ENCODE measurements at regions not wholly inside any gene's neighbourhood (a gene's known extent, or its start where the extent isn't known, plus 50 kb on each side); places are given as distances from the start of the nearest gene placed in this dataset.

DNA sequence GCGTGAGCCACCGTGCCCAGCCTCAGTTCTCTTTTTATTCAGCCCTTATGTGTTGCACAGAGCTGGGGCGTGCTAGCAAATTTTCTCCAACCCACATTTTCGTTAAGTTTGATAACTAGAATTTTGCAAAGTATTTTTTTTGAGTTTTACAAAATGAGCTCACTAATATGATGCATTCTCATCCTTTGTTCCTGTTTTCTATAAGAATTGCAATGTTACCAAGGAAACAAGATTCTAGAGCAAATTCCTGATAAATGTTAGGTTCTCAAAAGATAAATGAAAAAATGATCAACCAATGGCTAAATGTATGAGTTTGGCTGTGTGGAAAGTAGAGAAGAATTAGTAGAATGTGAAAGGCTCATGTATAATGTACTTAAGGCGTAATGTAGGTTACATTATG is 529.8 kb downstream of the MAFB start:
- TF ChIP-seq POLR2A (IDR thresholded peaks at IDR 0.05; ENCODE audit: low read depth, low read length) = no peak
- TF ChIP-seq POU2F2 (IDR thresholded peaks at IDR 0.05; ENCODE audit: low read depth, low read length) = no peak
- TF ChIP-seq POLR2AphosphoS5 (IDR thresholded peaks at IDR 0.05; ENCODE audit: low read depth, low read length) = no peak
- no peak for TF ChIP-seq TAF1 (IDR thresholded peaks at IDR 0.05; ENCODE audit: low read depth, low read length)
- no peak for TF ChIP-seq SPI1 (IDR thresholded peaks at IDR 0.05; ENCODE audit: low read depth, low read length)

All from GM12891 (cell line).